CD14-positive monocyte (primary cell): ENCODE measurements at regions not wholly inside any gene's neighbourhood (a gene's known extent, or its start where the extent isn't known, plus 50 kb on each side); places are given as distances from the start of the nearest gene placed in this dataset.
A peak's percentile ranks its signal among the peaks of the same experiment; 100 is the strongest.

Experiments
- DNase-seq, 3 donors: peaks; one replicate each; pipeline ENCODE4 v3.0.0-alpha.2; 2011 to 2022
- H2AFZ ChIP-seq: 2 replicates; pipeline ENCODE4 v1.6.0; 2012; ENCODE audit warnings: mild to moderate bottlenecking, low read depth, low read length, inconsistent platforms; ENCODE audit not compliant: insufficient read depth, poor library complexity, severe bottlenecking
- H3K27ac ChIP-seq, 2 donors: 1 replicate in 1 of 2; 2 replicates in 1 of 2; pipeline ENCODE4 v1.5.1; 2012 to 2013; ENCODE audit warnings: low read length in 2 of 2, control low read depth in 1 of 2, inconsistent platforms in 1 of 2, low read depth in 1 of 2, mild to moderate bottlenecking in 1 of 2
- H3K27me3 ChIP-seq, 2 donors: one replicate each; pipeline versions ENCODE4 v1.6.0 to v1.6.1; 2011 to 2013; ENCODE audit warnings: low read length in 2 of 2; ENCODE audit not compliant: control insufficient read depth in 2 of 2, insufficient read depth in 2 of 2
- H3K36me3 ChIP-seq, 2 donors: replicated peaks in 1 of 2; 1 replicate in 1 of 2; 2 replicates in 1 of 2; pipeline versions ENCODE4 v1.5.1 to v1.6.1; 2012 to 2013; ENCODE audit warnings: low read length in 2 of 2, control low read depth in 1 of 2, inconsistent platforms in 1 of 2, mild to moderate bottlenecking in 1 of 2; ENCODE audit not compliant: insufficient read depth in 2 of 2, control insufficient read depth in 1 of 2
- H3K4me1 ChIP-seq, 2 donors: 1 replicate in 1 of 2; 2 replicates in 1 of 2; pipeline versions ENCODE4 v1.5.1 to v1.6.1; 2012 to 2013; ENCODE audit warnings: low read length in 2 of 2, control low read depth in 1 of 2, inconsistent platforms in 1 of 2, mild to moderate bottlenecking in 1 of 2, moderate library complexity in 1 of 2; ENCODE audit not compliant: insufficient read depth in 2 of 2, control insufficient read depth in 1 of 2
- H3K4me2 ChIP-seq: replicated peaks from 2 replicates; pipeline ENCODE3; 2012; ENCODE audit warnings: low read length, moderate library complexity, mild to moderate bottlenecking; ENCODE audit not compliant: poor library complexity, severe bottlenecking; ENCODE audit errors: extremely low read depth
- H3K4me3 ChIP-seq, 3 experiments: fragments of 200-600 bp in 1 of 3; sonication (generic) in 1 of 3; replicated peaks in 1 of 3; 1 replicate in 2 of 3; 2 replicates in 1 of 3; pipeline ENCODE4 v1.5.1; 2011 to 2013; ENCODE audit warnings: low read length in 3 of 3, mild to moderate bottlenecking in 3 of 3, control low read depth in 2 of 3, low read depth in 2 of 3, inconsistent platforms in 1 of 3, moderate library complexity in 1 of 3
- H3K79me2 ChIP-seq: 2 replicates; pipeline ENCODE4 v1.6.0; 2012; ENCODE audit warnings: mild to moderate bottlenecking, control low read depth, inconsistent platforms, low read length, moderate library complexity; ENCODE audit not compliant: insufficient read depth
- H3K9ac ChIP-seq: 2 replicates; pipeline ENCODE4 v1.6.0; 2017; ENCODE audit warnings: low read length, mild to moderate bottlenecking; ENCODE audit not compliant: insufficient read depth, poor library complexity, severe bottlenecking
- H3K9me3 ChIP-seq, 2 donors: replicated peaks in 1 of 2; 1 replicate in 1 of 2; 2 replicates in 1 of 2; pipeline versions ENCODE4 v1.5.1 to v1.6.1; 2012 to 2013; ENCODE audit warnings: low read length in 2 of 2, control low read depth in 1 of 2; ENCODE audit not compliant: control insufficient read depth in 1 of 2, insufficient read depth in 1 of 2
- H4K20me1 ChIP-seq: 2 replicates; pipeline ENCODE4 v1.6.0; 2012; ENCODE audit warnings: mild to moderate bottlenecking, low read length, control low read depth, moderate library complexity; ENCODE audit not compliant: insufficient read depth
- H3K27ac Mint-ChIP-seq, 7 donors: one replicate each; pipeline ENCODE4 v1.8.0; 2020; ENCODE audit warnings: mild to moderate bottlenecking in 7 of 7, mixed read lengths in 7 of 7, moderate library complexity in 6 of 7, inconsistent platforms in 2 of 7
- H3K27me3 Mint-ChIP-seq, 3 donors: one replicate each; pipeline ENCODE4 v1.8.0; 2021 to 2022; ENCODE audit warnings: low read depth in 3 of 3, mild to moderate bottlenecking in 3 of 3, mixed read lengths in 3 of 3, moderate library complexity in 3 of 3, inconsistent platforms in 1 of 3
- H3K36me3 Mint-ChIP-seq, 2 donors: one replicate each; pipeline ENCODE4 v1.8.0; 2020; ENCODE audit warnings: mixed read lengths in 2 of 2, inconsistent platforms in 1 of 2, mild to moderate bottlenecking in 1 of 2
- H3K4me1 Mint-ChIP-seq: one replicate; pipeline ENCODE4 v1.8.0; 2020; ENCODE audit warnings: mild to moderate bottlenecking, mixed read lengths
- H3K4me3 Mint-ChIP-seq, 2 donors: one replicate each; pipeline ENCODE4 v1.8.0; 2020; ENCODE audit warnings: mild to moderate bottlenecking in 2 of 2, mixed read lengths in 2 of 2, moderate library complexity in 1 of 2
- H3K9me3 Mint-ChIP-seq, 7 donors: one replicate each; pipeline ENCODE4 v1.8.0; 2020 to 2022; ENCODE audit warnings: mixed read lengths in 7 of 7, mild to moderate bottlenecking in 6 of 7, moderate library complexity in 6 of 7, inconsistent platforms in 2 of 7
- WGBS: methylation state at CpG from one replicate; pipeline ENCODE4 v1.1.5; 2013; ENCODE audit warnings: missing lambda C conversion rate; ENCODE audit not compliant: insufficient coverage; 5-methylcytosine and 5-hydroxymethylcytosine counted together
- intact Hi-C, 2 donors: fragments of 100-400 bp; cut with micrococcal nuclease; formaldehyde crosslinking; loops; one replicate each; pipeline versions ENCODE4 v1.15.0 to v1.15.1; 2023
- TF ChIP-seq, protein P1 (sequence below): fragments of 200-600 bp; IDR thresholded peaks from one replicate; pipeline ENCODE4 v1.8.0; 2022; ENCODE audit warnings: antibody characterized with exemption, mild to moderate bottlenecking

DNA sequence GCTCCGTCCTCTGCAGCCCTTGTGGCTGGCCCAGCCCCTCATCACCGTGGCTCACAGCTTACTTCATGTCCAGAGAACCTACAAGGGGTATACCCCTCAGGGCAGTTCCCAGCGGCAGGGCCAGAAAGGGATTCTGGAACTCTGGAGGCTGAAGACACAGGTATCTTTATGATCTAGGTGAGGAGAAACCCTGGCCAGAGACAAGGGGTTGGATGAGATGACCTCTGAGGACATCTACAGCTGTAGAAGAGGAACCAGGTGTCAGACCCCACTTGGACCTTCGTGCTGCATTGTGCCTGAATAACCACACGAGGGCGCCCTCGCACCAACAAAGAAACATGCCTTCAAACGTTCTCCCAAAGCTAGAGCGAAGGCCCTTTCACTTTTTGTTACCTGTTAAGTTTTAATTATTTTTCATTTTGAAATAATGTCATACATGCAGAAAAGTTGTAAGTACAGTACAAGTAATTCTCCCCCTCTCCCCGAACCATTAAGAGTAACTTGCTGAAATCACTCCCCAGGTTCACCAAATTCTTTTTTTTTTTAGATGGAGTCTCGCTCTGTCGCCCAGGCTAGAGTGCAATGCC, 118.7 kb upstream of the SMAD3 start:
- Histone ChIP-seq H3K9ac (no peak overlapping the region), H4K20me1 (no peaks in the 10 kb centered on the region), H3K4me1 (peaks cover 16 to 17% of the 10 kb centered on the region in 2 donors), H3K4me3 (no peak overlapping the region), H2AFZ (no peak overlapping the region), H3K27ac (no peak overlapping the region), H3K36me3 (no peaks in the 10 kb centered on the region), H3K9me3 (no peaks in the 10 kb centered on the region), H3K4me2 (no peak overlapping the region), H3K79me2 (no peaks in the 10 kb centered on the region), H3K27me3 (no peaks in the 10 kb centered on the region)
- peak; percentile 76 to 81 (median 80) for DNase-seq
- Mint-ChIP-seq H3K27me3 (peaks cover 0 to 5% (median 2%) of the 10 kb centered on the region in 3 donors), H3K27ac (no peak overlapping the region), H3K4me1 (peaks cover 34% of the 10 kb centered on the region), H3K9me3 (peaks cover 0 to 2% (median 0%) of the 10 kb centered on the region in 7 donors), H3K36me3 (no peaks in the 10 kb centered on the region), H3K4me3 (no peak overlapping the region)
- intact Hi-C loops = loop anchor here (2.0 to 5.0 kb wide), 4 partner anchors 121 to 486 kb away; partner anchors contain the start of gene SMAD3 (in 1 of the 2)
- TF ChIP-seq, protein P1, sequence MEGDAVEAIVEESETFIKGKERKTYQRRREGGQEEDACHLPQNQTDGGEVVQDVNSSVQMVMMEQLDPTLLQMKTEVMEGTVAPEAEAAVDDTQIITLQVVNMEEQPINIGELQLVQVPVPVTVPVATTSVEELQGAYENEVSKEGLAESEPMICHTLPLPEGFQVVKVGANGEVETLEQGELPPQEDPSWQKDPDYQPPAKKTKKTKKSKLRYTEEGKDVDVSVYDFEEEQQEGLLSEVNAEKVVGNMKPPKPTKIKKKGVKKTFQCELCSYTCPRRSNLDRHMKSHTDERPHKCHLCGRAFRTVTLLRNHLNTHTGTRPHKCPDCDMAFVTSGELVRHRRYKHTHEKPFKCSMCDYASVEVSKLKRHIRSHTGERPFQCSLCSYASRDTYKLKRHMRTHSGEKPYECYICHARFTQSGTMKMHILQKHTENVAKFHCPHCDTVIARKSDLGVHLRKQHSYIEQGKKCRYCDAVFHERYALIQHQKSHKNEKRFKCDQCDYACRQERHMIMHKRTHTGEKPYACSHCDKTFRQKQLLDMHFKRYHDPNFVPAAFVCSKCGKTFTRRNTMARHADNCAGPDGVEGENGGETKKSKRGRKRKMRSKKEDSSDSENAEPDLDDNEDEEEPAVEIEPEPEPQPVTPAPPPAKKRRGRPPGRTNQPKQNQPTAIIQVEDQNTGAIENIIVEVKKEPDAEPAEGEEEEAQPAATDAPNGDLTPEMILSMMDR = peak; percentile 91
- WGBS = 92% methylated on average over 2 of the region's 12 CpGs

DNA sequence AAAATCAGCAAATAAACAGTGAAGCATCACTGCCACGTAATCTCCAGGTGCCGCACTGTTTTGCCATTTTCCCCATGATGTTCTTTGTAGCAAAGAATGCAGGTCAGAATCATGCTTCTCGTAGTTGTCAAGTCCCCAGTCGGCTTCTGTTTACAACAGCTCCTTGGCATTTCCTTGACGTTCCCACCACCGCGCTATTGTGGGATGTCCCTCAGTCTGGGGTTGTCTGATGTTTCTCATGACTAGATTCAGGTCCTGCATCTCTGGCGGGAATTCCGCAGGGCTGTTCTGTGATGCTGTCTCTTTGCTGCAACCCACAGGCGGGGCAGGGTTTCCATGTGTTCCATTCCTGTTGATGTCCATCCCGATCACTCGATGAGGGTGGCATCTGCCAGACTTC, 117.9 kb upstream of the SMAD3 start:
- H3K79me2 ChIP-seq = no peaks in the 10 kb centered on the region
- Mint-ChIP-seq H3K9me3 (peaks cover 0 to 2% (median 0%) of the 10 kb centered on the region in 7 donors), H3K36me3 (no peaks in the 10 kb centered on the region), H3K27me3 (peaks cover 0 to 5% (median 2%) of the 10 kb centered on the region in 3 donors), H3K4me1 (peaks cover 36% of the 10 kb centered on the region), H3K4me3 (no peak overlapping the region), H3K27ac (no peak overlapping the region)
- H3K27ac ChIP-seq = no peak overlapping the region
- no peak overlapping the region for H2AFZ ChIP-seq
- no peaks in the 10 kb centered on the region for H4K20me1 ChIP-seq
- no peaks in the 10 kb centered on the region for H3K27me3 ChIP-seq
- H3K4me2 ChIP-seq = no peak overlapping the region
- WGBS = 95% methylated on average over 10 of the region's 12 CpGs
- H3K4me1 ChIP-seq = peaks cover 11 to 17% of the 10 kb centered on the region in 2 donors
- DNase-seq = no peak
- intact Hi-C loops = loop anchor here (2.0 to 5.0 kb wide), 4 partner anchors 120 to 485 kb away; partner anchors contain the start of gene SMAD3 (in 1 of the 2)
- no peaks in the 10 kb centered on the region for H3K9me3 ChIP-seq
- no peak overlapping the region for H3K4me3 ChIP-seq
- H3K36me3 ChIP-seq = no peaks in the 10 kb centered on the region
- TF ChIP-seq, protein P1 = no peak
- no peak overlapping the region for H3K9ac ChIP-seq
